ENCODE measurements at regions not wholly inside any gene's neighbourhood (a gene's known extent, or its start where the extent isn't known, plus 50 kb on each side); places are given as distances from the start of the nearest gene placed in this dataset.

DNA sequence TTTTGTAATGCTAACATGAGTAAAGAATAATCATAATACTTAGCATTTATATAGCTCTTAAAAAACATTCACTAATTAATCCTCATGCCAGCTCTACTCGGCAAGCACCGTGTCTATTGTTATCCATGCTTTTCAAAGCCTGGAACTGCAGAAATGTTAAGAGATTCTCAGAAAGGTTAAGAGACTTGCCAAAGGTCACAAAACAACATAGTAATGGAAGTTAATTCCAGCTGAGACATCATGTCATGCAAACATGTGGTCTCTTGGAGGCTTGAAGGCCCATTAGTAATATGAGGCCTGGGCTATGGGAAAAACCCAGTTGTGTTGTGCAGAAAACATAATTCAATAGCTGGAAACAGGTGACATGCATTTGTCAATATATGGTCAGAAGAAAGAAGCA is 389.9 kb upstream of the GOT2 start:
- TF ChIP-seq EZH2 (IDR thresholded peaks at IDR 0.05; ENCODE audit: insufficient read depth, poor library complexity, severe bottlenecking) (no peak), EZH2phosphoT487 (IDR thresholded peaks at IDR 0.05; ENCODE audit: insufficient read depth, low read depth) (no peak)
